IMR-90 (cell line): ENCODE measurements at regions not wholly inside any gene's neighbourhood (a gene's known extent, or its start where the extent isn't known, plus 50 kb on each side); places are given as distances from the start of the nearest gene placed in this dataset.

Experiments
- CEBPB ChIP-seq: IDR thresholded peaks from 2 replicates; pipeline ENCODE4 v1.6.1; 2012; ENCODE audit warnings: low read depth, low read length, improper control_type of control experiment
- FOS ChIP-seq: fragments of 150-350 bp; IDR thresholded peaks from 2 replicates; pipeline ENCODE4 v1.6.1; 2016; ENCODE audit warnings: low read depth, low read length
- MAFK ChIP-seq: IDR thresholded peaks from 2 replicates; pipeline ENCODE4 v1.6.1; 2012; ENCODE audit warnings: low read depth, low read length, improper control_type of control experiment
- MAZ ChIP-seq: IDR thresholded peaks from 2 replicates; pipeline ENCODE4 v1.6.1; 2012; ENCODE audit warnings: low read depth, mild to moderate bottlenecking, low read length, improper control_type of control experiment, moderate library complexity, borderline replicate concordance
- MXI1 ChIP-seq: IDR thresholded peaks from 2 replicates; pipeline ENCODE4 v1.6.1; 2012; ENCODE audit warnings: low read depth, mild to moderate bottlenecking, low read length, moderate library complexity, borderline replicate concordance
- NFE2L2 ChIP-seq: fragments of 150-350 bp; IDR thresholded peaks from 2 replicates; pipeline ENCODE4 v1.6.1; 2016; ENCODE audit warnings: low read depth, mild to moderate bottlenecking, low read length
- POLR2A ChIP-seq: IDR thresholded peaks from 2 replicates; pipeline ENCODE4 v1.6.1; 2012; ENCODE audit warnings: mild to moderate bottlenecking, low read depth, low read length
- RAD21 ChIP-seq: IDR thresholded peaks from 2 replicates; pipeline ENCODE4 v1.6.1; 2012; ENCODE audit warnings: low read length, improper control_type of control experiment
- RFX5 ChIP-seq: IDR thresholded peaks from 2 replicates; pipeline ENCODE4 v1.8.0; 2012; ENCODE audit warnings: low read depth, mild to moderate bottlenecking, low read length, moderate library complexity
- TF ChIP-seq, protein P1 (sequence below): conservative IDR thresholded peaks from 2 replicates; pipeline ENCODE4 v1.5.1; 2012; ENCODE audit warnings: mild to moderate bottlenecking, low read depth, low read length, improper control_type of control experiment
- TF ChIP-seq, protein P2 (sequence below): fragments of 150-350 bp; IDR thresholded peaks from 2 replicates; pipeline ENCODE4 v1.6.1; 2016; ENCODE audit warnings: low read depth, mild to moderate bottlenecking, low read length, moderate library complexity, borderline replicate concordance
- TF ChIP-seq, protein P3 (sequence below): fragments of 150-350 bp; IDR thresholded peaks from 2 replicates; pipeline ENCODE4 v1.6.1; 2017; ENCODE audit warnings: mild to moderate bottlenecking, antibody characterized with exemption, low read length, low read depth

DNA sequence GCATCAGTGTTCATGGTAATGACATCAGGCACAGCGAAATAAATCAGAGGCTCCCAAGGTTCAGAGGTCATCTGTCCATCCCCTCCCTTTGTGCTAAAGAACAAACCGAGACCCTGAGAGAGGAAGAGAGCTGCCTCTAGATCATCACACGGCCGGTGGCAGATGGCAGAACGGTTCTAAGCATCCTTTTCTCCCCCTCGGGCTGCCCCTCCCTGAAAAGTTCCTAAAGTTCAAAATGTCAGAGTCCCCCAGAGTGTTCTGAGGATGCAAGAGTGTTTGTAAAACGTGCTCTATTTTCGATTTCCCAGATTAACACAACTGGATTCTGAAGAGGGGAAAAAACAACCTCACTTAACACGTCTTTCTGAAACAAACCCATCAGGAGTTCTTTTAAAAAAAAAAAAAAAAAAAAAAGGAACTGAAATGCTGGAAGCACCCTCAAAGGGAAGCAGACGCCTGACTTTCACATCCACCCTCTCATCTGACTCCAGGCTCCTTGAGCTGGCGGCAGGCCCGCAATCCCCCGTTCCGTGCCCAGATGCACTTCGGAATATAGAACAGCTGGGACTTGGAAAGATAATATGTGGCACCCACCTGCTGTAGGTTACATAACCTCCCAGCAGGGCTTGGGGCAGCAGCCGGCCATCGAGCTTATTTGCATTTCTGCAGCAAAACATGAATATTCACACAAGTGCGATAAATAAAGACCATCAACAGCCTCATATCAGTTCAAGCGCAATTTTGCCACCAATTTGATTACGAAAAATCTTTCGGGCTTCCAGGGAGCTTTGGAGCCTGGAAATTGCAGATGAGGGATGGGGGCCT is 115.5 kb upstream of the SMURF2 start:
- TF ChIP-seq POLR2A (no peak), CEBPB (no peak), NFE2L2 (no peak), MAZ (no peak), RAD21 (no peak), MXI1 (no peak), MAFK (no peak), RFX5 (no peak), FOS (no peak)
- TF ChIP-seq, protein P1, sequence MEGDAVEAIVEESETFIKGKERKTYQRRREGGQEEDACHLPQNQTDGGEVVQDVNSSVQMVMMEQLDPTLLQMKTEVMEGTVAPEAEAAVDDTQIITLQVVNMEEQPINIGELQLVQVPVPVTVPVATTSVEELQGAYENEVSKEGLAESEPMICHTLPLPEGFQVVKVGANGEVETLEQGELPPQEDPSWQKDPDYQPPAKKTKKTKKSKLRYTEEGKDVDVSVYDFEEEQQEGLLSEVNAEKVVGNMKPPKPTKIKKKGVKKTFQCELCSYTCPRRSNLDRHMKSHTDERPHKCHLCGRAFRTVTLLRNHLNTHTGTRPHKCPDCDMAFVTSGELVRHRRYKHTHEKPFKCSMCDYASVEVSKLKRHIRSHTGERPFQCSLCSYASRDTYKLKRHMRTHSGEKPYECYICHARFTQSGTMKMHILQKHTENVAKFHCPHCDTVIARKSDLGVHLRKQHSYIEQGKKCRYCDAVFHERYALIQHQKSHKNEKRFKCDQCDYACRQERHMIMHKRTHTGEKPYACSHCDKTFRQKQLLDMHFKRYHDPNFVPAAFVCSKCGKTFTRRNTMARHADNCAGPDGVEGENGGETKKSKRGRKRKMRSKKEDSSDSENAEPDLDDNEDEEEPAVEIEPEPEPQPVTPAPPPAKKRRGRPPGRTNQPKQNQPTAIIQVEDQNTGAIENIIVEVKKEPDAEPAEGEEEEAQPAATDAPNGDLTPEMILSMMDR, result no peak
- TF ChIP-seq, protein P2, sequence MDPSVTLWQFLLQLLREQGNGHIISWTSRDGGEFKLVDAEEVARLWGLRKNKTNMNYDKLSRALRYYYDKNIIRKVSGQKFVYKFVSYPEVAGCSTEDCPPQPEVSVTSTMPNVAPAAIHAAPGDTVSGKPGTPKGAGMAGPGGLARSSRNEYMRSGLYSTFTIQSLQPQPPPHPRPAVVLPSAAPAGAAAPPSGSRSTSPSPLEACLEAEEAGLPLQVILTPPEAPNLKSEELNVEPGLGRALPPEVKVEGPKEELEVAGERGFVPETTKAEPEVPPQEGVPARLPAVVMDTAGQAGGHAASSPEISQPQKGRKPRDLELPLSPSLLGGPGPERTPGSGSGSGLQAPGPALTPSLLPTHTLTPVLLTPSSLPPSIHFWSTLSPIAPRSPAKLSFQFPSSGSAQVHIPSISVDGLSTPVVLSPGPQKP, result no peak
- TF ChIP-seq, protein P3, sequence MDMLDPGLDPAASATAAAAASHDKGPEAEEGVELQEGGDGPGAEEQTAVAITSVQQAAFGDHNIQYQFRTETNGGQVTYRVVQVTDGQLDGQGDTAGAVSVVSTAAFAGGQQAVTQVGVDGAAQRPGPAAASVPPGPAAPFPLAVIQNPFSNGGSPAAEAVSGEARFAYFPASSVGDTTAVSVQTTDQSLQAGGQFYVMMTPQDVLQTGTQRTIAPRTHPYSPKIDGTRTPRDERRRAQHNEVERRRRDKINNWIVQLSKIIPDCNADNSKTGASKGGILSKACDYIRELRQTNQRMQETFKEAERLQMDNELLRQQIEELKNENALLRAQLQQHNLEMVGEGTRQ, result no peak
